Activated T-helper 1 cell treated with anti-CD3 and anti-CD28 coated beads, Interleukin-12 subunit alpha, Interleukin-12 subunit beta, Interleukin-2, Interleukin-4 antibody, amounts not matched to agents 30 ng/mL and 10 ng/mL and 1 ng/mL, durations not matched to agents 14 hours and 24 hours and 36 hours (primary cell): ENCODE measurements at regions not wholly inside any gene's neighbourhood (a gene's known extent, or its start where the extent isn't known, plus 50 kb on each side); places are given as distances from the start of the nearest gene placed in this dataset.
"Not testable (repeated sequence)": the region's sequence is repeated elsewhere in the genome, so short reads cannot be mapped to it uniquely, and the experiment has no call there.

Experiments used
- DNase-seq: peaks from one replicate; pipeline ENCODE4 v3.0.0; 2021; ENCODE audit warnings: low spot score
- H3K27ac Mint-ChIP-seq: one replicate; pipeline ENCODE4 v1.8.0; 2021; ENCODE audit warnings: mild to moderate bottlenecking, mixed read lengths
- H3K27me3 Mint-ChIP-seq: one replicate; pipeline ENCODE4 v1.8.0; 2022; ENCODE audit warnings: mild to moderate bottlenecking, moderate library complexity, mixed read lengths; ENCODE audit not compliant: insufficient read depth
- H3K36me3 Mint-ChIP-seq: one replicate; pipeline ENCODE4 v1.8.0; 2021; ENCODE audit warnings: low read depth, mixed read lengths
- H3K4me1 Mint-ChIP-seq: one replicate; pipeline ENCODE4 v1.8.0; 2021; ENCODE audit warnings: low read depth, mixed read lengths
- H3K4me3 Mint-ChIP-seq: one replicate; pipeline ENCODE4 v1.8.0; 2021; ENCODE audit warnings: mild to moderate bottlenecking, moderate library complexity, mixed read lengths
- H3K9me3 Mint-ChIP-seq: one replicate; pipeline ENCODE4 v1.8.0; 2021; ENCODE audit warnings: mixed read lengths
- intact Hi-C: fragments of 100-400 bp; cut with micrococcal nuclease; formaldehyde crosslinking; loops from one replicate; pipeline ENCODE4 v1.15.1; 2024

DNA sequence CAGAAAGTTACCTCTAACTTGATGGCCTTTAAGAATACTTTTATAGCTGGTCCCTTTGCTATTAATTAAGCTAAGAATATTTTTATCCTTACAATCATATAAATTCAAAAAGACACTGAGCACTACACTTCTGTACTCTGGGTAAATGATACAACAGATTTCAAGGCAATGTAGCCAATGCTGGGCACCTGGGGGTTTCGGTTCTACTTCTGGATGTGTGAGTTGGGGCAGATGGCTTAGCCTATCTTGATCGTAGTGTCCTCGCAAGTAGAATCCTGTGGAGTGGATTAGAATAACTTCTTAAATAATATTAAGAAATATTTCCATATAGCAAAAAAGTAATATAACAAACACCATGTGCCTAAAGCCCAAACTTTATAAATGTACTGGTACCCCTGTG, 96.9 kb upstream of the NT5E start:
- Mint-ChIP-seq H3K9me3 (no peaks in the 10 kb centered on the region), H3K4me3 (no peak overlapping the region), H3K27me3 (no peaks in the 10 kb centered on the region), H3K27ac (no peak overlapping the region), H3K4me1 (no peaks in the 10 kb centered on the region), H3K36me3 (no peaks in the 10 kb centered on the region)
- DNase-seq, result no peak
- intact Hi-C loops, result no loop called here

DNA sequence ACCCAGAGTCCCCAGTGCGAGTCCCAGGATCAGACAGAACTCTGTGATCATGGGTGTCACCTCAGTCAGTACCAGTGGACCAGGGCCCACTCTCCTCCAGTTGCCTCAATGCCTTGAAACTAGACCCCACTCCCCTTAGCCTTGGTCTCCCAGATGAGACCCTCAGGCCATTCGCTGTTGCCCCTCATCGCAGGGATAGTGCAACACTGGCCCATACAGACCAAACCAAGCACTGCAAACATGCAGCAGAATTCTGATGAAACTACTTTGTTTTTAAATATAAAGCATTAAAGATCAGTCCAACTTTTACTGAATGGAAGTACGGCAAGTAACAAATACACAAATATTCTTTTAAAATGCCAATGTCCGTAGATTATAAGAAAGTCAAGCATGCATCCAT, 101.2 kb upstream of the NT5E start:
- intact Hi-C loops, result no loop called here
- Mint-ChIP-seq H3K27me3 (peaks cover 7% of the 10 kb centered on the region), H3K27ac (no peak overlapping the region), H3K4me1 (no peaks in the 10 kb centered on the region), H3K36me3 (no peaks in the 10 kb centered on the region), H3K4me3 (no peak overlapping the region), H3K9me3 (no peaks in the 10 kb centered on the region)
- DNase-seq, result no peak

DNA sequence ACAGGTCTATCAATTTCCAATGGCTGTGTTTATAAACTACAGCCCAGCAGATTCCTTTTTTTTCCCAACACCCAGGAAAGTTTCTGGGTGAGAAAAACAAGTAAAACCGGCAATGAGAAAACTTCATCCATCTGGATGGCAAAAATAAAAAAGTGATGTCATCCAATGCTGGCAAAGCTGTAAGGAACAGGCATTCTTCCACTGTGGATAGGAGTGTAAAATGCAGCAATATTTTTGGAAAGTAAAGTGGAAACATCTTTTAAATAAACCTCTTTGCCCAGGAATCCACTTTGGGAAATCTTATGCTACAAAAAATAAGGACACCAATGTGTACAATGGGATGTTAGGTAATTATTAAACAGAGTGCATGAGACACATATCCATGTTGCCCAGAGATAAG, 102.1 kb upstream of the NT5E start:
- intact Hi-C loops, result no loop called here
- Mint-ChIP-seq H3K36me3 (no peaks in the 10 kb centered on the region), H3K4me1 (no peaks in the 10 kb centered on the region), H3K27me3 (peaks cover 7% of the 10 kb centered on the region), H3K27ac (no peak overlapping the region), H3K4me3 (no peak overlapping the region), H3K9me3 (no peaks in the 10 kb centered on the region)
- no peak for DNase-seq

DNA sequence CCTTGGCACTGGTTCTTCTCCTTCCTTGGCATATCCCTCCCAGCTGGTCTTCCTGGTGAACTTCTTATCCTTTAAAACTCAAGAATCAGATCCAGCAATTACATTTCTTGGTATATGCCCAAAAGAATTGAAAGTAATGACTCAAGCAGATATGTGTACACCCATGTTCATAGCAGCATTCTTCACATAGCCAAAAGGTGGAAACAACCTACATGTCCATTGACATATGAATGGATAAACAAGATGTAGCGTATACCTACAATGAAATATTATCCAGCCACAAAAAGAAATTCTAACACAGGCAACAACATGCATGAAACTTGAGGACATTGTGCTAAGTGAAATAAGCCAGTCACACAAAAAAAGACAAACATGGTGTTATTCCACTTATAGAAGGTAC, 103.7 kb upstream of the NT5E start:
- Mint-ChIP-seq H3K9me3 (no peaks in the 10 kb centered on the region), H3K4me1 (no peaks in the 10 kb centered on the region), H3K4me3 (no peak overlapping the region), H3K27me3 (peaks cover 7% of the 10 kb centered on the region), H3K27ac (no peak overlapping the region), H3K36me3 (no peaks in the 10 kb centered on the region)
- intact Hi-C loops, result no loop called here
- DNase-seq, result no peak

DNA sequence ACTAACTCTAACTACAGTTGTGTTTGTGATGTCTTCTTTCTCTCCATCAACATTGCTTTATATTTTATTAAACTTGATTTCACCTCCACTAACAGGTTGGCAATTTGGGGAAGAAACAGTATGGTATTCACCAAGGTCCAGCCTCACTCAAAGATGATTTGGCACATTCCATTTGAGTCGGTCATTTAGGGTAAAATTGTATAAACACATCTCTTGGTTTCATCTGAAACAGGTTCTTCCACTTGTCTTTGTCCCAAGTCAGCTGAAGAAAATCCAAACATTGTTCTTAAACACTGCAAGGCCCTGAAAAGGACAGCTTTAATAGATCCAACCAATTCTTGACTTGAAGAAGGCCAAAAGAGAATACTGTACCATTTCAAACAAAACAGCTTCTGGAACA, 104.9 kb upstream of the NT5E start:
- intact Hi-C loops, result no loop called here
- H3K27me3 Mint-ChIP-seq, result peaks cover 7% of the 10 kb centered on the region
- DNase-seq, result no peak
- H3K36me3 Mint-ChIP-seq, result no peaks in the 10 kb centered on the region
- no peaks in the 10 kb centered on the region for H3K9me3 Mint-ChIP-seq
- H3K27ac Mint-ChIP-seq, result no peak overlapping the region
- H3K4me1 Mint-ChIP-seq, result no peaks in the 10 kb centered on the region
- no peak overlapping the region for H3K4me3 Mint-ChIP-seq

DNA sequence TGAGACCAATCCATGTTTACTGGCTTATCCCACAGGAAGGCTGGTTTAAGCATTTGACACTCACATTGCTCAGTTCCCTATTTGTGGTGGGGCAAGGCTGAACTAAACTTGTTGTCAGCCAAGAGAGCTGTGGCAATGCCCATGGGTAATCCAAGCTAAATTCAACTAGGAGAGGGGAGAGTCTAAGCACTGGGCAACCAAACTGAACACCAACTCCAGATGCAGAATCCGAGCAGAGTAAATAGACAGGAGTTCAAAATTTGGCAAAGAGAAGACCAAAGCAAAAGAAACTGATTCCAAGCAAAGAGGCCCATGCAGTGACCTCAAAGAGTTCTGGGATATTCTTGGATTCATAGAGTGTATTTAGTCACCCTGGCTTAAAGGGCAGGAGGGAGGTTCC, 106.5 kb upstream of the NT5E start:
- no peaks in the 10 kb centered on the region for H3K36me3 Mint-ChIP-seq
- H3K27ac Mint-ChIP-seq, result no peak overlapping the region
- H3K4me3 Mint-ChIP-seq, result no peak overlapping the region
- no peak for DNase-seq
- H3K4me1 Mint-ChIP-seq, result no peaks in the 10 kb centered on the region
- intact Hi-C loops, result no loop called here
- H3K27me3 Mint-ChIP-seq, result peaks cover 7% of the 10 kb centered on the region
- H3K9me3 Mint-ChIP-seq, result no peaks in the 10 kb centered on the region

DNA sequence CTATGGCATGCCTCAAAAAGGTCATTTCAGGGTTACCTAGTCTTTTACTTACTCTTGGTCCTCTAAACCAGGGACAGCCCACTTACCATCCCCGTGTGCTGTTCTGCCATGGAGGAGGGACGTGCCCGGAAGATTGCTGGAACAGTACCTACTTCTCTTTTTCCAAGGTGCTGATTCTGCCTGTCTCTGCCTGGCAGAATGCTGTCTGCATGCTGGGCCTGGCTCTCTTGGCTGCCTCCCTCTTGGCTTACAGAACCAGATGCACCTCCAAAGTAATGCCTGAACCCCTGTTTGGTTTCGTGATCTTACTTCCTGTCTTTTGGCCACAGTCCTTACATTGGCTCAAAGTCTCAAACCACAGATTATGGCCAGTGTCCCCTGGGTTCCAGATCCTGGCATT, 120.7 kb upstream of the NT5E start:
- peaks cover 6% of the 10 kb centered on the region for H3K27me3 Mint-ChIP-seq
- H3K4me1 Mint-ChIP-seq, result no peaks in the 10 kb centered on the region
- no peak overlapping the region for H3K27ac Mint-ChIP-seq
- no peak for DNase-seq
- no peaks in the 10 kb centered on the region for H3K9me3 Mint-ChIP-seq
- no peaks in the 10 kb centered on the region for H3K36me3 Mint-ChIP-seq
- H3K4me3 Mint-ChIP-seq, result no peak overlapping the region
- intact Hi-C loops, result loop anchor here (10.0 kb wide), 3 partner anchors 564 to 1714 kb away; partner anchors contain the start of genes CEP162 and TBX18

DNA sequence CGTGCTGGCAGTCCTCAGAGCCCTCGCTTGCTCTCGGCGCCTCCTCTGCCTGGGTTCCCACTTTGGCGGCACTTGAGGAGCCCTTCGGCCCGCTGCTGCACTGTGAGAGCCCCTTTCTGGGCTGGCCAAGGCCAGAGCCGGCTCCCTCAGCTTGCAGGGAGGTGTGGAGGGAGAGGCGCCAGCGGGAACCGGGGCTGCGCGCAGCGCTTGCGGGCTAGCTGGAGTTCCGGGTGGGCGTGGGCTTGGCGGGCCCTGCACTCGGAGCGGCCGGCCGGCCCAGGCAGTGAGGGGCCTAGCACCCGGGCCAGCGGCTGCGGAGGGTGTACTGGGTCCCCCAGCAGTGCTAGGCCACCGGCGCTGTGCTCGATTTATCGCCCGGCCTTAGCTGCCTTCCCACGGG, 124.1 kb upstream of the NT5E start:
- not testable (repeated sequence) for H3K36me3 Mint-ChIP-seq, H3K4me3 Mint-ChIP-seq, H3K9me3 Mint-ChIP-seq, H3K4me1 Mint-ChIP-seq, DNase-seq, H3K27ac Mint-ChIP-seq, H3K27me3 Mint-ChIP-seq
- intact Hi-C loops, result loop anchor here (10.0 kb wide), 3 partner anchors 561 to 1711 kb away; partner anchors contain the start of genes CEP162 and TBX18

DNA sequence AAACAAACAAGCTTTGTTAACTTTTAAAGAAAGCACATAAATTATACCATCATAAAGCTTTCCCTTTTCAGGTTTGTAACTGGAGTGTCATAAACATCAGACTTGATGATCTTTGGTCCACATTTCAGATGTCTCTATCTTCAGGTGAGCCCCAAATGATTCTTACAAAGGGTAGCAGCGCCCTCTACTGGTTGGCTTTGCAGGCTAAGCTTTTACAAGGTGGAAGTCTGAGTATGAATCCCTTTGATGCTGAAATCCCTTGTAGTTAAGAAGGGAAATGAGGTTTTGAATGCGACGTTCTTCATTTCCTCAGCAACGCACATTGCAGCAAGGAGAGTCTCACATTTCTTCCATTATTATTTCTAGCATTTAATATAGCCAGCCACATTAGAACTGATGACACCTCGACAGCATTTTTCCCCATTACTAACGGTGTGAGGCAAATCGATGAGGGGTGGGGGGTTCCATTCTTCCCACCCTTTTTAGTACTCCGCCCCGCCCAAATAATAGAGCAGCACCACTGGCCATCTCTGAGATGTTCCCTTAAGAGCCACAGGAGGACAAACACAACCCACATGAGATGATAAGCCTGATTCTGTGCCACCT, 126.3 kb upstream of the NT5E start:
- H3K9me3 Mint-ChIP-seq, result peaks cover 2% of the 10 kb centered on the region
- no peaks in the 10 kb centered on the region for H3K36me3 Mint-ChIP-seq
- intact Hi-C loops, result loop anchor here (1.0 to 10.0 kb wide), 4 partner anchors 559 to 1709 kb away; partner anchors contain the start of genes CEP162 and TBX18
- no peak overlapping the region for H3K4me3 Mint-ChIP-seq
- peaks cover 3% of the 10 kb centered on the region for H3K27me3 Mint-ChIP-seq
- no peak overlapping the region for H3K27ac Mint-ChIP-seq
- DNase-seq, result peak; percentile 51
- no peaks in the 10 kb centered on the region for H3K4me1 Mint-ChIP-seq

DNA sequence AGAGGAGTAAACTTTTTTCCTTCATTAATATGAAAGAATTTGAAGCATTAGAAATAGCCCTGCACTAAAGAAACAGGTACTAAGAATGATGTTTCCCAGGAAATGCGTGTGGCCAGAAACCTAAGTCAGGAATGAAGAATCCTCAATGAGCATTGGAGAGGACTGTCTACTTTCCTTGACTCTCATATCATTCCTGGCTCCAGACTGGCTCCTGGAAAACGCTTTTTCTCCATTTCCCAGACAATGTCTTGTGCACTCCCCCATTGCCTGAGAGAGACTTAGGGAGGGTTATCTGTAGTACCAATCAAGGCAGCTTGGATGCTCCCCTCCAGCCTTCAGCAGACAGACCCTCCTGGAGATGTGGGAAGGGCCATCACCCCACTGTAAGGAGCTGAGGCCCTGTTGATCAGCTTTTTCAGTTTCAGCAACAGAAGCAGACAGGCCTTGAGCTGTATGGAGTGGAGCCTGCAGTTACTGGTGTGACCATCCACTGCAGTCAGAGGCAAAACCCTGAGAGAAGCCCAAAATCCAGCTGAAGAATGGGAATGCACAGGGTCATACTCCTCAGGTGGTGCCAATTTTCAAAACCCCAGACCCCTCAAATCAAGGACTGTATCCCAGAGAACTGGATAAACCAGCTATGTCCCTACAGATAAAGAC, 127.3 kb upstream of the NT5E start:
- DNase-seq, result no peak
- H3K4me3 Mint-ChIP-seq, result no peak overlapping the region
- intact Hi-C loops, result loop anchor here (1.0 to 10.0 kb wide), 4 partner anchors 558 to 1708 kb away; partner anchors contain the start of genes CEP162 and TBX18
- H3K9me3 Mint-ChIP-seq, result peaks cover 4% of the 10 kb centered on the region
- no peaks in the 10 kb centered on the region for H3K36me3 Mint-ChIP-seq
- H3K4me1 Mint-ChIP-seq, result no peaks in the 10 kb centered on the region
- peaks cover 3% of the 10 kb centered on the region for H3K27me3 Mint-ChIP-seq
- no peak overlapping the region for H3K27ac Mint-ChIP-seq

DNA sequence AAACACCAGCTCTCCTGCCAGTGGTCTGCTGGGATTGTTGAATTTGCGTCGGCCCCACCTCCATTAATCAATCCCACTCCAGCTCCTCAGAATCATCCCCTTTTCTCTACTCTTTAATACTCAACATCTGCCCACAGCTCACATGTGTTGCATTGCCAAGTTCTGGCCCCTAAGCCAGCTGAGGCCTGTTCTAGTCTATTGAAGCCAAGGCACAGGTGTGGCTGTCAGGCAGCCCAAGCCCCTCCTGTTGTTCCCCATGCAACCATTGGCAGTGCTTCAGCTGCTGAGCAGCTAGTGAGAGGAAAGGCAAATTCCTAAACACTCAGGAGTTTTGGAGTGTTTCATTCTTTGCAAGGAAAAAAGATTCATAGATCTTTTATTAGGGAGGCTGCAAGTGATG, 128.0 kb upstream of the NT5E start:
- intact Hi-C loops, result loop anchor here (10.0 kb wide), 3 partner anchors 557 to 1707 kb away; partner anchors contain the start of genes CEP162 and TBX18
- H3K4me3 Mint-ChIP-seq, result no peak overlapping the region
- no peak for DNase-seq
- H3K27ac Mint-ChIP-seq, result no peak overlapping the region
- H3K27me3 Mint-ChIP-seq, result peaks cover 3% of the 10 kb centered on the region
- no peaks in the 10 kb centered on the region for H3K4me1 Mint-ChIP-seq
- peaks cover 4% of the 10 kb centered on the region for H3K9me3 Mint-ChIP-seq
- no peaks in the 10 kb centered on the region for H3K36me3 Mint-ChIP-seq

DNA sequence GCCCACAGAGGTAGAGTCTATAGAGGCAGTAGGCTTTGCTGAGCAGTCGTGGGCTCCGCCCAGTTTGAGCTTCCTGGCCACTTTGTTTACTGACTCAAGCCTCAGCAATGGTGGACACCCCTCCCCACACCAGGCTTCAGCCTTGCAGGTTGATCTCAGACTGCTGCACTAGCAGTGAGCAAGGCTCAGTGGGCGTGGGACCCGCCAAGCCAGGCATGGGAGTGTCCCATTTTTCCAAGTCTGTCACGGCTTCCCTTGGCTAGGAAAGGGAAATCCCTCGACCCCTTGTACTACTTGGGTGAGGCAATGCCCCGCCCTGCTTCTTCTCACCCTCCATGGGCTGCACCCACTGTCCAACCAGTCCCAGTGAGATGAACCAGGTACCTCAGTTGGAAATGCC, 135.3 kb upstream of the NT5E start:
- no peak for DNase-seq
- intact Hi-C loops, result no loop called here
- H3K27ac Mint-ChIP-seq, result no peak overlapping the region
- H3K36me3 Mint-ChIP-seq, result no peaks in the 10 kb centered on the region
- no peaks in the 10 kb centered on the region for H3K4me1 Mint-ChIP-seq
- H3K27me3 Mint-ChIP-seq, result no peaks in the 10 kb centered on the region
- no peak overlapping the region for H3K4me3 Mint-ChIP-seq
- H3K9me3 Mint-ChIP-seq, result peaks cover 4% of the 10 kb centered on the region

DNA sequence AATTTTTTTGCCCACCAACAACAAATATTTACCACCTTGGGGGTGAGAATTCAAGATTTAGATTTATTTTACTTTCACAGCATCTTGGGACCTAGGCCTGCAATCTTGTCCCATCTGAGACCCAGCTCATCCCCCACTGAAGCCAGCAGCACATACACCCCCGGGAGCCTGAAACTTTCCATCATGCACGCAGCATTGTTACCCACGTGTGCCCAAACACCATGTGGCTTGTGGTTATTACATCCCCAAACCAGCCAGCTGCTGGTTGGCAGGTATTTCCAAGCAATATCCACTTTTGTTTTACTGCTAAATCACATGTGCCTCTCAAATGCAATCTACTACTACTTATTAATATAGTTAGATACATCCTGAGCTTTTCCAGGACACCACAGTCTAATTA, 149.3 kb upstream of the NT5E start:
- intact Hi-C loops, result no loop called here
- H3K9me3 Mint-ChIP-seq, result no peaks in the 10 kb centered on the region

More for the DNA sequence above, 149.3 kb upstream of the NT5E start:
- Mint-ChIP-seq H3K4me1 (no peaks in the 10 kb centered on the region), H3K36me3 (no peaks in the 10 kb centered on the region), H3K4me3 (no peak overlapping the region), H3K27me3 (no peaks in the 10 kb centered on the region), H3K27ac (no peak overlapping the region)
- no peak for DNase-seq
